ENCODE measurements at regions not wholly inside any gene's neighbourhood (a gene's known extent, or its start where the extent isn't known, plus 50 kb on each side); places are given as distances from the start of the nearest gene placed in this dataset.
"Not testable (repeated sequence)": the region's sequence is repeated elsewhere in the genome, so short reads cannot be mapped to it uniquely, and the experiment has no call there.

GRCh38 chr4:17436047-17436749 lies 75.7 kb downstream of the QDPR start:
- DNase-seq (ENCODE audit: low spot score); H3K36me3 ChIP-seq; H3K4me1 ChIP-seq (replicated peaks); intact Hi-C loops (cut with DNase I); H3K9me3 ChIP-seq; H3K4me3 ChIP-seq; H3K27ac ChIP-seq; H3K27me3 ChIP-seq (replicated peaks; ENCODE audit: insufficient read depth): not testable (repeated sequence)
- WGBS: 91% methylated on average over 21 of the region's 21 CpGs

- Histone ChIP-seq H3K27ac (no peak overlapping the region), H3K9me3 (no peaks in the 10 kb centered on the region)
These were observed 78.1 kb downstream of the QDPR start for GRCh38 chr4:17433827-17434226.

GRCh38 chr4:17427991-17428390 lies 83.9 kb downstream of the QDPR start:
- TF ChIP-seq POLR2AphosphoS5 (IDR thresholded peaks at IDR 0.05) (no peak), POLR2A (IDR thresholded peaks at IDR 0.05) (no peak), CTCF (IDR thresholded peaks at IDR 0.05) (no peak)
- no peak overlapping the region for H3K27ac ChIP-seq
- no peaks in the 10 kb centered on the region for H3K36me3 ChIP-seq
- H3K27me3 ChIP-seq (replicated peaks; ENCODE audit: insufficient read depth): no peaks in the 10 kb centered on the region
- 88% methylated on average over 4 of the region's 4 CpGs for WGBS
- DNase-seq (ENCODE audit: low spot score): no peak
- intact Hi-C loops (cut with DNase I): no loop called here
- no peaks in the 10 kb centered on the region for H3K4me1 ChIP-seq (replicated peaks)
- no peak overlapping the region for H3K4me3 ChIP-seq
- H3K9me3 ChIP-seq: no peaks in the 10 kb centered on the region

More at GRCh38 chr4:17433827-17434226, 78.1 kb downstream of the QDPR start:
- no peaks in the 10 kb centered on the region for H3K4me1 ChIP-seq (replicated peaks)
- no peaks in the 10 kb centered on the region for H3K27me3 ChIP-seq (replicated peaks; ENCODE audit: insufficient read depth)
- H3K36me3 ChIP-seq: no peaks in the 10 kb centered on the region
- TF ChIP-seq POLR2A (IDR thresholded peaks at IDR 0.05) (no peak), POLR2AphosphoS5 (IDR thresholded peaks at IDR 0.05) (no peak), CTCF (IDR thresholded peaks at IDR 0.05) (no peak)
- intact Hi-C loops (cut with DNase I): no loop called here
- DNase-seq (ENCODE audit: low spot score): no peak
- no peak overlapping the region for H3K4me3 ChIP-seq
- 98% methylated on average over 5 of the region's 5 CpGs for WGBS

- Histone ChIP-seq H3K27me3 (replicated peaks; ENCODE audit: insufficient read depth) (no peaks in the 10 kb centered on the region), H3K27ac (no peak overlapping the region), H3K9me3 (no peaks in the 10 kb centered on the region), H3K36me3 (no peaks in the 10 kb centered on the region), H3K4me3 (no peak overlapping the region), H3K4me1 (replicated peaks) (no peaks in the 10 kb centered on the region)
- no peak for DNase-seq (ENCODE audit: low spot score)
- TF ChIP-seq POLR2AphosphoS5 (IDR thresholded peaks at IDR 0.05) (no peak), CTCF (IDR thresholded peaks at IDR 0.05) (no peak), POLR2A (IDR thresholded peaks at IDR 0.05) (no peak)
- 75% methylated on average over 5 of the region's 5 CpGs for WGBS
- intact Hi-C loops (cut with DNase I): no loop called here
These were observed 85.7 kb downstream of the QDPR start for GRCh38 chr4:17426222-17426621.

- H3K4me3 ChIP-seq: no peak overlapping the region
- H3K27me3 ChIP-seq (replicated peaks; ENCODE audit: insufficient read depth): no peaks in the 10 kb centered on the region
- intact Hi-C loops (cut with DNase I): no loop called here
- H3K4me1 ChIP-seq (replicated peaks): no peaks in the 10 kb centered on the region
- H3K9me3 ChIP-seq: no peaks in the 10 kb centered on the region
- TF ChIP-seq POLR2A (IDR thresholded peaks at IDR 0.05): no peak
- no peak for TF ChIP-seq POLR2AphosphoS5 (IDR thresholded peaks at IDR 0.05)
- no peak for TF ChIP-seq CTCF (IDR thresholded peaks at IDR 0.05)
- no peak overlapping the region for H3K27ac ChIP-seq
- 81% methylated on average over 4 of the region's 4 CpGs for WGBS
- no peaks in the 10 kb centered on the region for H3K36me3 ChIP-seq
- no peak for DNase-seq (ENCODE audit: low spot score)
These were observed 93.9 kb downstream of the QDPR start for GRCh38 chr4:17418010-17418409.

Data from prostate gland (tissue), 2 donors.